GM12878 (cell line): ENCODE measurements at regions not wholly inside any gene's neighbourhood (a gene's known extent, or its start where the extent isn't known, plus 50 kb on each side); places are given as distances from the start of the nearest gene placed in this dataset.

Experiments used
- ATAC-seq: fragments of 200-7000 bp; cut with Tn5 transposase; 3 replicates; pipeline ENCODE4 v1.9.1; 2020; ENCODE audit warnings: mild to moderate bottlenecking, moderate library complexity
- BruUV-seq: library from RNA; stranded (reverse); fragments of 400-500 nt; replicated peaks from 2 replicates; lab custom pipeline; 2021; lab: Mats Ljungman, UMichigan
- CTCF ChIA-PET: fragments of 300-600 bp; sonication (Branson Sonifier 250); formaldehyde crosslinking; extraction: SDS; loops from one replicate; lab custom pipeline; 2021; ENCODE audit warnings: inconsistent platforms; lab: Yijun Ruan, JAX
- POLR2A ChIA-PET: fragments of 350-600 bp; formaldehyde crosslinking; extraction: SDS; loops from one replicate; lab custom pipeline; 2021; ENCODE audit warnings: inconsistent platforms; lab: Charles Lee
- RAD21 ChIA-PET: fragments of 300-600 bp; sonication (Branson Sonifier 250); formaldehyde crosslinking; loops from one replicate; lab custom pipeline; 2023; ENCODE audit warnings: antibody characterized with exemption; ENCODE audit not compliant: unreplicated experiment; lab: Charles Lee
- SMC1A ChIA-PET: fragments of 300-600 bp; sonication (Branson Sonifier 250); formaldehyde crosslinking; loops from one replicate; lab custom pipeline; 2023; ENCODE audit not compliant: unreplicated experiment, uncharacterized antibody; lab: Charles Lee
- DNase-seq: peaks from one replicate; pipeline ENCODE4 v3.0.0-alpha.2; 2011; ENCODE audit warnings: low read depth, low spot score
- FAIRE-seq: peaks from 3 replicates; lab custom pipeline; 2011; peaks lifted over from hg19 to GRCh38; lab: Jason Lieb, UNC
- H2AFZ ChIP-seq: 2 replicates; pipeline ENCODE4 v1.6.0; 2011; ENCODE audit warnings: low read depth, low read length, control low read depth; ENCODE audit not compliant: control insufficient read depth
- H3K27ac ChIP-seq: 2 replicates; pipeline ENCODE4 v1.5.1; 2011; ENCODE audit warnings: control low read depth; ENCODE audit not compliant: control insufficient read depth, insufficient read depth
- H3K27me3 ChIP-seq, 2 experiments: replicated peaks in 1 of 2; 2 replicates each; pipeline versions ENCODE4 v1.6.0 to v1.6.1; 2011; ENCODE audit warnings: low read length in 1 of 2; ENCODE audit not compliant: control insufficient read depth in 2 of 2, insufficient read depth in 2 of 2
- H3K36me3 ChIP-seq, 2 experiments: 2 replicates each; pipeline ENCODE4 v1.5.1; 2011; ENCODE audit warnings: low read length in 1 of 2; ENCODE audit not compliant: control insufficient read depth in 2 of 2, insufficient read depth in 2 of 2
- H3K4me1 ChIP-seq: 2 replicates; pipeline ENCODE4 v1.6.1; 2011; ENCODE audit warnings: mild to moderate bottlenecking, low read length, moderate library complexity, mixed read lengths; ENCODE audit not compliant: control insufficient read depth, insufficient read depth
- H3K4me2 ChIP-seq: 2 replicates; pipeline ENCODE4 v1.6.0; 2011; ENCODE audit warnings: control low read depth; ENCODE audit not compliant: control insufficient read depth, insufficient read depth
- H3K4me3 ChIP-seq: fragments of 200-600 bp; sonication (generic); 2 replicates; pipeline ENCODE4 v1.5.1; 2016
- H3K79me2 ChIP-seq: 2 replicates; pipeline ENCODE4 v1.6.0; 2011; ENCODE audit warnings: low read length; ENCODE audit not compliant: control insufficient read depth, insufficient read depth
- H3K9ac ChIP-seq: 2 replicates; pipeline ENCODE4 v1.8.0; 2011; ENCODE audit warnings: low read length, control low read depth, mixed read lengths; ENCODE audit not compliant: control insufficient read depth, insufficient read depth
- H3K9me3 ChIP-seq: replicated peaks from 3 replicates; pipeline ENCODE4 v1.5.1; 2011; ENCODE audit warnings: mild to moderate bottlenecking, low read length; ENCODE audit not compliant: control insufficient read depth, insufficient read depth
- H4K20me1 ChIP-seq: 2 replicates; pipeline ENCODE4 v1.6.0; 2011; ENCODE audit not compliant: control insufficient read depth, insufficient read depth
- ESRRA ChIP-seq: IDR thresholded peaks from 2 replicates; pipeline ENCODE4 v1.6.1; 2012; ENCODE audit warnings: mild to moderate bottlenecking, low read length, improper control_type of control experiment
- FOXM1 ChIP-seq: IDR thresholded peaks from 2 replicates; pipeline ENCODE4 v1.6.1; 2012; ENCODE audit warnings: low read depth, mild to moderate bottlenecking, inconsistent platforms, low read length, moderate library complexity
- IRF4 ChIP-seq: IDR thresholded peaks from 2 replicates; pipeline ENCODE4 v1.6.1; 2011; ENCODE audit warnings: low read depth, low read length
- RUNX3 ChIP-seq: IDR thresholded peaks from 2 replicates; pipeline ENCODE4 v1.6.1; 2012; ENCODE audit warnings: low read length, inconsistent platforms
- SMC3 ChIP-seq: IDR thresholded peaks from 2 replicates; pipeline ENCODE4 v1.6.1; 2011; ENCODE audit warnings: low read length, improper control_type of control experiment, borderline replicate concordance
- TCF12 ChIP-seq: IDR thresholded peaks from 2 replicates; pipeline ENCODE4 v1.6.1; 2011; ENCODE audit warnings: low read depth, mild to moderate bottlenecking, low read length
- TCF3 ChIP-seq: IDR thresholded peaks from 2 replicates; pipeline ENCODE4 v1.6.1; 2012; ENCODE audit warnings: low read depth, mild to moderate bottlenecking, low read length, borderline replicate concordance; ENCODE audit not compliant: insufficient read depth
- ZNF24 ChIP-seq: fragments of 450-650 bp; IDR thresholded peaks from 2 replicates; pipeline ENCODE4 v1.6.1; 2017; ENCODE audit warnings: antibody characterized with exemption, mild to moderate bottlenecking
- WGBS: methylation state at CpG from one replicate; pipeline ENCODE4 v1.1.6; 2016; ENCODE audit warnings: low lambda C conversion rate; ENCODE audit not compliant: insufficient replicate concordance, insufficient coverage; ENCODE audit errors: missing lambda C conversion rate; 5-methylcytosine and 5-hydroxymethylcytosine counted together
- in situ Hi-C: fragments of 300-500 bp; cut with MboI; formaldehyde crosslinking; loops from 9 replicates; pipeline ENCODE4 v1.14.3; 2018; ENCODE audit warnings: mixed read lengths
- intact Hi-C: fragments of 100-400 bp; cut with micrococcal nuclease; formaldehyde crosslinking; loops from one replicate; pipeline ENCODE4 v1.14.2; 2022; ENCODE audit not compliant: unreplicated experiment

- peak; percentile 67 for TF ChIP-seq SMC3
- TF ChIP-seq TCF12: peak; percentile 86
- TF ChIP-seq TCF3: peak; percentile 88
Measured at GRCh38 chr3:98657457-98657856, 64.0 kb upstream of the CPOX start (continued).

DNA sequence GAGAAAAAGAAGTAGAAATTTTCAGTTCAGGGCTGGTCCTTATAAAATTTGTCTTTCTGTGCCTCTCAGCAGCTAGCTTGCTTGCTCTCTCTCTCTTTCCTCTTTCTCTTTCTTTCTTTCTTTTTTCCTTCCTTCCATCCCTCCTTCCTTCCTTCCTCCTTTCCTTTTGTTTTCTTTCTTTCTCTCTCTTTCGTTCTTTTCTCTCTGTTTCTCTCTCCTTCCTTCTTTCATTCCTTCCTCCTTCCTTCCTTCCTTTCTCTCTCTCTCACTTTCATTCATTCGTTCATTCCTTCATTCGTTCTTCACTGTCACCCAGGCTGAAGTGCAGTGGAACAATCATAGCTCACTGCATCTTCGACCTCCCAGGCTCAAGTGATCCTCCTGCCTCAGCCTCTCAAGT, 69.3 kb upstream of the CPOX start:
- H3K79me2 ChIP-seq: no peaks in the 10 kb centered on the region
- no peak overlapping the region for H3K4me3 ChIP-seq
- H3K27me3 ChIP-seq: no peaks in the 10 kb centered on the region
- DNase-seq (no peak), ATAC-seq (no peak), FAIRE-seq (no peak)
- no peaks in the 10 kb centered on the region for H3K36me3 ChIP-seq
- in situ Hi-C loops: no loop called here
- ChIA-PET POLR2A (no interaction called here), RAD21 (interaction anchor here (1.4 kb wide), 1 partner anchor 50 kb away, joined by 3 read pairs; no protein-coding TSS in a partner anchor), CTCF (interaction anchor here (0.7 to 1.3 kb wide), 5 partner anchors 58 to 1777 kb away, joined by 3 to 4 read pairs (median 3); no protein-coding TSS in a partner anchor), SMC1A (interaction anchor here (0.6 kb wide), 1 partner anchor 10 kb away, joined by 3 read pairs; no protein-coding TSS in a partner anchor)
- intact Hi-C loops: no loop called here
- BruUV-seq: no TSS peak
- H3K27ac ChIP-seq: no peak overlapping the region
- H2AFZ ChIP-seq: no peak overlapping the region
- no peaks in the 10 kb centered on the region for H4K20me1 ChIP-seq
- peaks cover under 1% of the 10 kb centered on the region; the same call in 1 of the 2 replicates for H3K4me1 ChIP-seq
- no peaks in the 10 kb centered on the region for H3K9me3 ChIP-seq
- H3K4me2 ChIP-seq: no peak overlapping the region
- H3K9ac ChIP-seq: no peak overlapping the region
- TF ChIP-seq RUNX3 (no peak), ZNF24 (peak; percentile 63; the same call in 1 of the 2 replicates)
- WGBS: 32% methylated on average over 4 of the region's 4 CpGs

GRCh38 chr3:98670020-98670419, 76.6 kb upstream of the CPOX start:
- ATAC-seq: no peak
- ChIA-PET POLR2A (interaction anchor here (0.8 kb wide), 1 partner anchor 29 kb away, joined by 3 read pairs; no protein-coding TSS in a partner anchor), RAD21 (interaction anchor here (1.5 kb wide), 1 partner anchor 68 kb away, joined by 3 read pairs; no protein-coding TSS in a partner anchor)

More at GRCh38 chr3:98670020-98670419, 76.6 kb upstream of the CPOX start:
- no peak for DNase-seq
- no peaks in the 10 kb centered on the region for H3K27me3 ChIP-seq
- BruUV-seq: no TSS peak
- H3K27ac ChIP-seq: no peak overlapping the region
- H3K9me3 ChIP-seq: no peaks in the 10 kb centered on the region
- no peaks in the 10 kb centered on the region for H3K36me3 ChIP-seq
- no peak for FAIRE-seq
- H3K4me3 ChIP-seq: no peak overlapping the region
- TF ChIP-seq FOXM1: no peak
- no peak for TF ChIP-seq IRF4
- TF ChIP-seq ESRRA: no peak
- TF ChIP-seq TCF3: no peak
- H3K9ac ChIP-seq: no peak overlapping the region
- ChIA-PET SMC1A (interaction anchor here (1.0 to 1.1 kb wide), 2 partner anchors 101 to 104 kb away, joined by 3 read pairs; no protein-coding TSS in a partner anchor), CTCF (interaction anchor here (1.4 to 2.0 kb wide), 2 partner anchors 13 to 144 kb away, joined by 4 to 7 read pairs; no protein-coding TSS in a partner anchor)
- no peak overlapping the region for H3K4me2 ChIP-seq
- in situ Hi-C loops (no loop called here), intact Hi-C loops (no loop called here)
- no peaks in the 10 kb centered on the region for H4K20me1 ChIP-seq
- 52% methylated on average over 4 of the region's 4 CpGs for WGBS
- no peak overlapping the region for H2AFZ ChIP-seq
- H3K79me2 ChIP-seq: no peaks in the 10 kb centered on the region
- H3K4me1 ChIP-seq: no peaks in the 10 kb centered on the region
